Thyroid gland (tissue), 4 donors: ENCODE measurements at regions not wholly inside any gene's neighbourhood (a gene's known extent, or its start where the extent isn't known, plus 50 kb on each side); places are given as distances from the start of the nearest gene placed in this dataset.

Experiments used
- CTCF ChIP-seq, 6 experiments: fragments of 200-600 bp in 3 of 6; fragments of 450-650 bp in 3 of 6; sonication (generic) in 3 of 6; IDR thresholded peaks; one replicate each; pipeline ENCODE4 v1.5.1; 2016 to 2019; ENCODE audit warnings: antibody characterized with exemption in 6 of 6, mild to moderate bottlenecking in 2 of 6, inconsistent platforms in 1 of 6, moderate library complexity in 1 of 6
- POLR2A ChIP-seq, 2 donors: fragments of 450-650 bp; IDR thresholded peaks; one replicate each; pipeline ENCODE4 v1.6.1; 2017; ENCODE audit warnings: antibody characterized with exemption in 2 of 2, mild to moderate bottlenecking in 2 of 2, moderate library complexity in 1 of 2

- TF ChIP-seq POLR2A (IDR thresholded peaks at IDR 0.05) (no peak), CTCF (IDR thresholded peaks at IDR 0.05) (no peak)
These were observed 71.3 kb upstream of the SLC25A36 start for GRCh38 chr3:140870351-140870750.
